GM12878 (cell line): ENCODE measurements at regions not wholly inside any gene's neighbourhood (a gene's known extent, or its start where the extent isn't known, plus 50 kb on each side); places are given as distances from the start of the nearest gene placed in this dataset.

Experiments
- ATAC-seq: fragments of 200-7000 bp; cut with Tn5 transposase; 3 replicates; pipeline ENCODE4 v1.9.1; 2020; ENCODE audit warnings: mild to moderate bottlenecking, moderate library complexity
- BruUV-seq: library from RNA; stranded (reverse); fragments of 400-500 nt; replicated peaks from 2 replicates; lab custom pipeline; 2021; lab: Mats Ljungman, UMichigan
- CTCF ChIA-PET: fragments of 300-600 bp; sonication (Branson Sonifier 250); formaldehyde crosslinking; extraction: SDS; loops from one replicate; lab custom pipeline; 2021; ENCODE audit warnings: inconsistent platforms; lab: Yijun Ruan, JAX
- POLR2A ChIA-PET: fragments of 350-600 bp; formaldehyde crosslinking; extraction: SDS; loops from one replicate; lab custom pipeline; 2021; ENCODE audit warnings: inconsistent platforms; lab: Charles Lee
- RAD21 ChIA-PET: fragments of 300-600 bp; sonication (Branson Sonifier 250); formaldehyde crosslinking; loops from one replicate; lab custom pipeline; 2023; ENCODE audit warnings: antibody characterized with exemption; ENCODE audit not compliant: unreplicated experiment; lab: Charles Lee
- SMC1A ChIA-PET: fragments of 300-600 bp; sonication (Branson Sonifier 250); formaldehyde crosslinking; loops from one replicate; lab custom pipeline; 2023; ENCODE audit not compliant: unreplicated experiment, uncharacterized antibody; lab: Charles Lee
- DNase-seq: peaks from one replicate; pipeline ENCODE4 v3.0.0-alpha.2; 2011; ENCODE audit warnings: low read depth, low spot score
- FAIRE-seq: peaks from 3 replicates; lab custom pipeline; 2011; peaks lifted over from hg19 to GRCh38; lab: Jason Lieb, UNC
- H2AFZ ChIP-seq: 2 replicates; pipeline ENCODE4 v1.6.0; 2011; ENCODE audit warnings: low read depth, low read length, control low read depth; ENCODE audit not compliant: control insufficient read depth
- H3K27ac ChIP-seq: 2 replicates; pipeline ENCODE4 v1.5.1; 2011; ENCODE audit warnings: control low read depth; ENCODE audit not compliant: control insufficient read depth, insufficient read depth
- H3K27me3 ChIP-seq, 2 experiments: replicated peaks in 1 of 2; 2 replicates each; pipeline versions ENCODE4 v1.6.0 to v1.6.1; 2011; ENCODE audit warnings: low read length in 1 of 2; ENCODE audit not compliant: control insufficient read depth in 2 of 2, insufficient read depth in 2 of 2
- H3K36me3 ChIP-seq, 2 experiments: 2 replicates each; pipeline ENCODE4 v1.5.1; 2011; ENCODE audit warnings: low read length in 1 of 2; ENCODE audit not compliant: control insufficient read depth in 2 of 2, insufficient read depth in 2 of 2
- H3K4me1 ChIP-seq: 2 replicates; pipeline ENCODE4 v1.6.1; 2011; ENCODE audit warnings: mild to moderate bottlenecking, low read length, moderate library complexity, mixed read lengths; ENCODE audit not compliant: control insufficient read depth, insufficient read depth
- H3K4me2 ChIP-seq: 2 replicates; pipeline ENCODE4 v1.6.0; 2011; ENCODE audit warnings: control low read depth; ENCODE audit not compliant: control insufficient read depth, insufficient read depth
- H3K4me3 ChIP-seq: fragments of 200-600 bp; sonication (generic); 2 replicates; pipeline ENCODE4 v1.5.1; 2016
- H3K79me2 ChIP-seq: 2 replicates; pipeline ENCODE4 v1.6.0; 2011; ENCODE audit warnings: low read length; ENCODE audit not compliant: control insufficient read depth, insufficient read depth
- H3K9ac ChIP-seq: 2 replicates; pipeline ENCODE4 v1.8.0; 2011; ENCODE audit warnings: low read length, control low read depth, mixed read lengths; ENCODE audit not compliant: control insufficient read depth, insufficient read depth
- H3K9me3 ChIP-seq: replicated peaks from 3 replicates; pipeline ENCODE4 v1.5.1; 2011; ENCODE audit warnings: mild to moderate bottlenecking, low read length; ENCODE audit not compliant: control insufficient read depth, insufficient read depth
- H4K20me1 ChIP-seq: 2 replicates; pipeline ENCODE4 v1.6.0; 2011; ENCODE audit not compliant: control insufficient read depth, insufficient read depth
- BCLAF1 ChIP-seq: fragments of 450-650 bp; IDR thresholded peaks from 2 replicates; pipeline ENCODE4 v1.6.1; 2017; ENCODE audit warnings: antibody characterized with exemption, mild to moderate bottlenecking, moderate library complexity
- HDGF ChIP-seq: fragments of 450-650 bp; IDR thresholded peaks from 2 replicates; pipeline ENCODE4 v1.6.1; 2016; ENCODE audit warnings: antibody characterized with exemption
- IKZF2 ChIP-seq, 2 experiments: fragments of 450-650 bp; IDR thresholded peaks; 2 replicates each; pipeline ENCODE4 v1.6.1; 2017; ENCODE audit warnings: mild to moderate bottlenecking in 2 of 2, moderate library complexity in 2 of 2
- NFYB ChIP-seq: IDR thresholded peaks from 2 replicates; pipeline ENCODE4 v1.6.1; 2011; ENCODE audit warnings: low read depth, mild to moderate bottlenecking, low read length, improper control_type of control experiment, moderate library complexity; ENCODE audit not compliant: insufficient read depth
- POU2F2 ChIP-seq: IDR thresholded peaks from 3 replicates; pipeline ENCODE4 v1.6.1; 2011; ENCODE audit warnings: low read depth, mild to moderate bottlenecking, low read length, borderline replicate concordance
- RAD21 ChIP-seq: IDR thresholded peaks from 2 replicates; pipeline ENCODE4 v1.6.1; 2011; ENCODE audit warnings: mild to moderate bottlenecking, low read depth, low read length, moderate library complexity; ENCODE audit not compliant: insufficient read depth
- RFX5 ChIP-seq: IDR thresholded peaks from 2 replicates; pipeline ENCODE4 v1.6.1; 2011; ENCODE audit warnings: low read depth, low read length, improper control_type of control experiment
- SMC3 ChIP-seq: IDR thresholded peaks from 2 replicates; pipeline ENCODE4 v1.6.1; 2011; ENCODE audit warnings: low read length, improper control_type of control experiment, borderline replicate concordance
- SPI1 ChIP-seq: IDR thresholded peaks from 2 replicates; pipeline ENCODE4 v1.6.1; 2011; ENCODE audit warnings: low read depth, mild to moderate bottlenecking, low read length, moderate library complexity, borderline replicate concordance; ENCODE audit not compliant: insufficient read depth
- SREBF2 ChIP-seq: IDR thresholded peaks from 2 replicates; pipeline ENCODE4 v1.6.1; 2012; ENCODE audit warnings: mild to moderate bottlenecking, low read length
- ZBED1 ChIP-seq: IDR thresholded peaks from 2 replicates; pipeline ENCODE4 v1.6.1; 2016; ENCODE audit warnings: borderline replicate concordance
- WGBS: methylation state at CpG from one replicate; pipeline ENCODE4 v1.1.6; 2016; ENCODE audit warnings: low lambda C conversion rate; ENCODE audit not compliant: insufficient replicate concordance, insufficient coverage; ENCODE audit errors: missing lambda C conversion rate; 5-methylcytosine and 5-hydroxymethylcytosine counted together
- in situ Hi-C: fragments of 300-500 bp; cut with MboI; formaldehyde crosslinking; loops from 9 replicates; pipeline ENCODE4 v1.14.3; 2018; ENCODE audit warnings: mixed read lengths
- intact Hi-C: fragments of 100-400 bp; cut with micrococcal nuclease; formaldehyde crosslinking; loops from one replicate; pipeline ENCODE4 v1.14.2; 2022; ENCODE audit not compliant: unreplicated experiment
- TF ChIP-seq, protein P1 (sequence below), 3 experiments: IDR thresholded peaks in 2 of 3; conservative IDR thresholded peaks in 1 of 3; 2 replicates each; pipeline ENCODE4 v1.5.1; 2011; ENCODE audit warnings: low read depth in 3 of 3, low read length in 3 of 3, mild to moderate bottlenecking in 3 of 3, control low read depth in 2 of 3, moderate library complexity in 2 of 3, inconsistent platforms in 1 of 3, mixed read lengths in 1 of 3; ENCODE audit not compliant: control insufficient read depth in 2 of 3, insufficient read depth in 1 of 3; ENCODE audit errors: extremely low read depth in 1 of 3

- H3K9ac ChIP-seq: no peak overlapping the region
Measured at GRCh38 chr3:5057272-5057671, 64.8 kb upstream of the ARL8B start.

DNA sequence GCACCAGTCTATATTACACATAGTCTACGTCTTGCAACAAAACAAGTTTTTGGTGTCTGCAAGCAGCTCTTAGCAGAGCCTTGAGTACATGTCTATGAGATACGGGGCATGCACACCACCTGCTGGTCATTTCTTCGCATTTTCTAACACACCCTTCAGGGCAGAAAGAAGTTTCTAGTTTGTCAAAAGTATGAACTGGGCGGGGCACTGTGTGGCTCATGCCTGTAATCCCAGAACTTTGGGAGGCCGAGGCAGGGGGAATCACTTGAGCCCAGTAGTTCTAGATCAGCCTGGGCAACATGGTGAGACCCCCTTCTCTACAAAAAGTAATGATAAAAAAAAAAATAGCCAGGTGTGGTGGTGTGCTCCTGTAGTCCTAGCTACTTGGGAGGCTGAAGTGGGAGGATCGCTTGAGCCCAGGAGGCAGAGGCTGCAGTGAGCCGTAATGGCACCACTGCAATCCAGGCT is 64.2 kb upstream of the ARL8B start:
- SMC1A ChIA-PET: interaction anchor here (0.5 to 14.1 kb wide), 25 partner anchors 9 to 707 kb away, joined by 3 to 203 read pairs (median 4); partner anchors contain the start of gene BHLHE40
- in situ Hi-C loops: loop anchor here (5.0 kb wide), 1 partner anchor 341 kb away; no protein-coding TSS in a partner anchor
- TF ChIP-seq BCLAF1 (no peak), ZBED1 (no peak), RAD21 (peak; percentile 99), NFYB (no peak), SMC3 (peak; percentile 94), POU2F2 (0 out of 3 replicates have a peak, but pooled peaks have one; percentile 23), SREBF2 (no peak)
- TF ChIP-seq, protein P1, sequence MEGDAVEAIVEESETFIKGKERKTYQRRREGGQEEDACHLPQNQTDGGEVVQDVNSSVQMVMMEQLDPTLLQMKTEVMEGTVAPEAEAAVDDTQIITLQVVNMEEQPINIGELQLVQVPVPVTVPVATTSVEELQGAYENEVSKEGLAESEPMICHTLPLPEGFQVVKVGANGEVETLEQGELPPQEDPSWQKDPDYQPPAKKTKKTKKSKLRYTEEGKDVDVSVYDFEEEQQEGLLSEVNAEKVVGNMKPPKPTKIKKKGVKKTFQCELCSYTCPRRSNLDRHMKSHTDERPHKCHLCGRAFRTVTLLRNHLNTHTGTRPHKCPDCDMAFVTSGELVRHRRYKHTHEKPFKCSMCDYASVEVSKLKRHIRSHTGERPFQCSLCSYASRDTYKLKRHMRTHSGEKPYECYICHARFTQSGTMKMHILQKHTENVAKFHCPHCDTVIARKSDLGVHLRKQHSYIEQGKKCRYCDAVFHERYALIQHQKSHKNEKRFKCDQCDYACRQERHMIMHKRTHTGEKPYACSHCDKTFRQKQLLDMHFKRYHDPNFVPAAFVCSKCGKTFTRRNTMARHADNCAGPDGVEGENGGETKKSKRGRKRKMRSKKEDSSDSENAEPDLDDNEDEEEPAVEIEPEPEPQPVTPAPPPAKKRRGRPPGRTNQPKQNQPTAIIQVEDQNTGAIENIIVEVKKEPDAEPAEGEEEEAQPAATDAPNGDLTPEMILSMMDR (IDR thresholded peaks at IDR 0.05 in 2 of 3, conservative IDR thresholded peaks at IDR 0.05 in 1 of 3; ENCODE audit: control insufficient read depth in 2 of 3, extremely low read depth in 1 of 3, insufficient read depth in 1 of 3, low read depth in 3 of 3, low read length in 3 of 3): peak; percentile 70 to 87 (median 76)

More at GRCh38 chr3:5057272-5057671, 64.8 kb upstream of the ARL8B start:
- ChIA-PET SMC1A (interaction anchor here (0.5 to 14.1 kb wide), 23 partner anchors 10 to 706 kb away, joined by 3 to 203 read pairs (median 4); partner anchors contain the start of gene BHLHE40), CTCF (interaction anchor here (0.6 to 11.7 kb wide), 30 partner anchors 10 to 707 kb away, joined by 3 to 201 read pairs (median 4); partner anchors contain the start of gene BHLHE40), POLR2A (interaction anchor here (1.0 to 2.3 kb wide), 4 partner anchors 35 to 346 kb away, joined by 3 to 7 read pairs (median 4); no protein-coding TSS in a partner anchor), RAD21 (interaction anchor here (0.7 to 10.7 kb wide), 22 partner anchors 10 to 706 kb away, joined by 3 to 231 read pairs (median 5); partner anchors contain the start of gene BHLHE40)
- intact Hi-C loops: loop anchor here (1.0 to 10.0 kb wide), 8 partner anchors 28 to 702 kb away; no protein-coding TSS in a partner anchor
- H3K36me3 ChIP-seq: no peaks in the 10 kb centered on the region
- TF ChIP-seq RFX5: no peak
- peak; percentile 25 to 32; a peak in 1 of 4 replicates for TF ChIP-seq IKZF2 (IDR thresholded peaks at IDR 0.05)
- TF ChIP-seq SPI1: no peak
- TF ChIP-seq HDGF: peak; percentile 57; the same call in 1 of the 2 replicates
- H3K9me3 ChIP-seq: no peaks in the 10 kb centered on the region; the same call in 2 of the 3 replicates
- in situ Hi-C loops: loop anchor here (5.0 kb wide), 1 partner anchor 340 kb away; no protein-coding TSS in a partner anchor
- H4K20me1 ChIP-seq: no peaks in the 10 kb centered on the region
- H2AFZ ChIP-seq: no peak overlapping the region
- BruUV-seq: no TSS peak
- no peak for DNase-seq
- no peak overlapping the region for H3K4me3 ChIP-seq
- WGBS: 32% methylated on average over 6 of the region's 6 CpGs
- H3K4me2 ChIP-seq: 0 out of 2 replicates have a peak overlapping the region, but pooled peaks have one; percentile 39
- no peak for ATAC-seq
- peaks cover 35% of the 10 kb centered on the region for H3K4me1 ChIP-seq
- no peak overlapping the region for H3K27ac ChIP-seq
- no peaks in the 10 kb centered on the region for H3K79me2 ChIP-seq
- FAIRE-seq: no peak
- H3K27me3 ChIP-seq: no peaks in the 10 kb centered on the region; a peak in 1 of 4 replicates

More for the DNA sequence above, 64.2 kb upstream of the ARL8B start:
- Histone ChIP-seq H3K4me1 (peaks cover 34% of the 10 kb centered on the region), H4K20me1 (no peaks in the 10 kb centered on the region), H3K4me2 (no peak overlapping the region), H3K27ac (no peak overlapping the region), H3K79me2 (no peaks in the 10 kb centered on the region), H2AFZ (no peak overlapping the region), H3K27me3 (no peaks in the 10 kb centered on the region; a peak in 1 of 4 replicates), H3K4me3 (no peak overlapping the region), H3K9me3 (no peaks in the 10 kb centered on the region; the same call in 2 of the 3 replicates), H3K36me3 (no peaks in the 10 kb centered on the region), H3K9ac (no peak overlapping the region)
- 14% methylated on average over 7 of the region's 7 CpGs for WGBS
- DNase-seq (peak; percentile 75), FAIRE-seq (peak; percentile 93), ATAC-seq (peak; percentile 93)
- no TSS peak for BruUV-seq
- RAD21 ChIA-PET: interaction anchor here (0.7 to 10.7 kb wide), 25 partner anchors 9 to 707 kb away, joined by 3 to 231 read pairs (median 4); partner anchors contain the start of gene BHLHE40
- CTCF ChIA-PET: interaction anchor here (0.6 to 11.7 kb wide), 33 partner anchors 9 to 707 kb away, joined by 3 to 201 read pairs (median 4); partner anchors contain the start of gene BHLHE40
- intact Hi-C loops: loop anchor here (1.0 to 10.0 kb wide), 8 partner anchors 29 to 703 kb away; no protein-coding TSS in a partner anchor
- POLR2A ChIA-PET: interaction anchor here (1.0 to 2.3 kb wide), 3 partner anchors 78 to 337 kb away, joined by 3 to 7 read pairs (median 3); no protein-coding TSS in a partner anchor
